Rectal smooth muscle tissue (tissue), 1 donor: ENCODE measurements at regions not wholly inside any gene's neighbourhood (a gene's known extent, or its start where the extent isn't known, plus 50 kb on each side); places are given as distances from the start of the nearest gene placed in this dataset.

ENCODE experiments used
- H3K27ac ChIP-seq: one replicate; pipeline ENCODE4 v1.7.0; 2013; ENCODE audit warnings: low read depth, low read length, inconsistent platforms
- H3K27me3 ChIP-seq: one replicate; pipeline ENCODE4 v1.7.0; 2013; ENCODE audit warnings: low read length; ENCODE audit not compliant: control insufficient read depth, insufficient read depth
- H3K36me3 ChIP-seq: one replicate; pipeline ENCODE4 v1.7.0; 2013; ENCODE audit warnings: low read length; ENCODE audit not compliant: control insufficient read depth, insufficient read depth
- H3K4me1 ChIP-seq: one replicate; pipeline ENCODE4 v1.7.0; 2013; ENCODE audit warnings: low read length; ENCODE audit not compliant: control insufficient read depth, insufficient read depth
- H3K4me3 ChIP-seq: one replicate; pipeline ENCODE4 v1.7.0; 2013; ENCODE audit warnings: low read length
- H3K9ac ChIP-seq: one replicate; pipeline ENCODE4 v1.7.0; 2013; ENCODE audit warnings: low read length

DNA sequence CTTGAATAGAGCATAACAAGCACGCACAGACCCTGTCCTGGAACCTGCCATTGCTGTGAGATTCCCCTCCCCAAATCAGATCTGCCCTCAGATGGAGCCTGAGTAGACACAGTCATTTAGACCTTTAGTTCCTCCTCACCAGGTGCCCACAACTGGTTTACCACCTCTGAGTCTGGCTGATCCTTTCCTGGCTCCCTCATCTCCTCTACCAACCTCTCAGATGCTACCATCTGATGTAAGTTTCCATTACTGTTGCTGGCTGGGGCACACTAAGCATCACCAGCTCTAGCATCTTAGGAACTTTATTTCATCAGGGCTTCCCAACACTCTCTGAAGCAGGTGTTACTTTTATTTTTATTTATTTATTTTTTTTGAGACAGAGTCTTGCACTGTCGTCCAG is 288.3 kb downstream of the TLE3 start:
- Histone ChIP-seq H3K36me3 (no peaks in the 10 kb centered on the region), H3K27ac (no peak overlapping the region), H3K4me1 (no peaks in the 10 kb centered on the region), H3K27me3 (no peaks in the 10 kb centered on the region), H3K9ac (no peak overlapping the region), H3K4me3 (no peak overlapping the region)

GRCh38 chr15:69810431-69811354 is 287.0 kb downstream of the TLE3 start:
- no peaks in the 10 kb centered on the region for H3K4me1 ChIP-seq
- no peaks in the 10 kb centered on the region for H3K36me3 ChIP-seq
- no peak overlapping the region for H3K27ac ChIP-seq
- H3K9ac ChIP-seq, result no peak overlapping the region
- no peak overlapping the region for H3K4me3 ChIP-seq
- H3K27me3 ChIP-seq, result no peaks in the 10 kb centered on the region

- no peak overlapping the region for H3K27ac ChIP-seq
- H3K4me1 ChIP-seq, result no peaks in the 10 kb centered on the region
- no peak overlapping the region for H3K9ac ChIP-seq
- no peaks in the 10 kb centered on the region for H3K36me3 ChIP-seq
- no peak overlapping the region for H3K4me3 ChIP-seq
- no peaks in the 10 kb centered on the region for H3K27me3 ChIP-seq
Measured at GRCh38 chr15:69812861-69813261, 284.9 kb downstream of the TLE3 start.

GRCh38 chr15:69813881-69814280 is 283.8 kb downstream of the TLE3 start:
- Histone ChIP-seq H3K4me1 (no peaks in the 10 kb centered on the region), H3K9ac (no peak overlapping the region), H3K27me3 (no peaks in the 10 kb centered on the region), H3K4me3 (no peak overlapping the region), H3K36me3 (no peaks in the 10 kb centered on the region), H3K27ac (no peak overlapping the region)

DNA sequence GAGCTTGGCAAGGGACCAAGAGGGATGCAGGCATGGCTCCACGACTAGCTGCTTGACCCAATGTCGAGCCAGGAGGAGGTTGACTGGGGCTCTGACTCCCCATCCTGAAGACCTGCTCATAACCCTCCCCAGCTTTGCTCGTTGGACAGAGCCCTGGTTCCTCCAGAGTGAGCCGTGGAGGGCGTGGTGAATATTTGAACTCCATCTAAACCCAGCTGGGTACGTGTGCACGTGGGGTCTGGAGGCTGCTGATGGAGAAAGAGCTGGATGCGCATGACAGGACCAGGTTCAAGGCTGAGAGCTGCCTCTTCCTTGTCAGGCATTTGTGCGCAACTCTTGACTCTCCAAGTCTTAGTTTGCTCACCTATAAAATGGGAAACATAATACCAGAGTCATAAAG is 282.8 kb downstream of the TLE3 start:
- no peaks in the 10 kb centered on the region for H3K27me3 ChIP-seq
- no peak overlapping the region for H3K27ac ChIP-seq
- H3K4me1 ChIP-seq, result no peaks in the 10 kb centered on the region
- H3K36me3 ChIP-seq, result no peaks in the 10 kb centered on the region
- H3K4me3 ChIP-seq, result no peak overlapping the region
- no peak overlapping the region for H3K9ac ChIP-seq

GRCh38 chr15:69815793-69816192 is 281.9 kb downstream of the TLE3 start:
- H3K27me3 ChIP-seq, result no peaks in the 10 kb centered on the region
- H3K27ac ChIP-seq, result no peak overlapping the region
- H3K4me1 ChIP-seq, result no peaks in the 10 kb centered on the region

GRCh38 chr15:69816522-69816921 is 281.2 kb downstream of the TLE3 start:
- no peak overlapping the region for H3K4me3 ChIP-seq
- no peak overlapping the region for H3K9ac ChIP-seq
- H3K27me3 ChIP-seq, result no peaks in the 10 kb centered on the region
- H3K27ac ChIP-seq, result no peak overlapping the region
- no peaks in the 10 kb centered on the region for H3K4me1 ChIP-seq
- H3K36me3 ChIP-seq, result no peaks in the 10 kb centered on the region

More at GRCh38 chr15:69815793-69816192, 281.9 kb downstream of the TLE3 start:
- H3K36me3 ChIP-seq, result no peaks in the 10 kb centered on the region
- H3K4me3 ChIP-seq, result no peak overlapping the region
- no peak overlapping the region for H3K9ac ChIP-seq

- Histone ChIP-seq H3K27ac (no peak overlapping the region), H3K4me1 (no peaks in the 10 kb centered on the region), H3K27me3 (peaks cover 2% of the 10 kb centered on the region), H3K4me3 (no peak overlapping the region), H3K9ac (no peak overlapping the region), H3K36me3 (no peaks in the 10 kb centered on the region)
Measured at GRCh38 chr15:69818529-69818928, 279.2 kb downstream of the TLE3 start.

GRCh38 chr15:69819371-69819770 is 278.3 kb downstream of the TLE3 start:
- H3K4me1 ChIP-seq, result no peaks in the 10 kb centered on the region
- no peak overlapping the region for H3K9ac ChIP-seq
- no peak overlapping the region for H3K27ac ChIP-seq
- H3K4me3 ChIP-seq, result no peak overlapping the region
- H3K27me3 ChIP-seq, result peaks cover 2% of the 10 kb centered on the region
- no peaks in the 10 kb centered on the region for H3K36me3 ChIP-seq

DNA sequence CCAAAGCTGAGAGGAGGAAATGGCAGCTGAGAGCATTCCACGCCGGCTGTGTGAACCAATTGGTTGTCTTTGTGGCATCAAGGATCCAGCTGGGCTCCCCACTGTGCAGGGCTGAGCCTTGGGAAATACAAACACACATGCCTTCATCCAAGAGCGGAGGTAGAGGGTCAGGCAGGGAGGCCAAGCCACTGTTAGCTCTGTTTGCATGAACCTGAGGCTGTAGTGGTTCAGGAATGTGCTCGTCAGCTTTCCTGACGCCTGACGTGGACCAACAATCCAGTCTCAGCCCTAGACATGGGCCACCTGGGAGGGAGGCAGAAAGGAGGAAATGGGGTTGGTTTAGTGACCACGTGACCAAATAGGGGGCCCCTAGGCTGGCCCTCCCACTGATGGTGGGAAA is 276.9 kb downstream of the TLE3 start:
- H3K9ac ChIP-seq, result no peak overlapping the region
- H3K4me1 ChIP-seq, result no peaks in the 10 kb centered on the region
- H3K27ac ChIP-seq, result no peak overlapping the region
- peaks cover 2% of the 10 kb centered on the region for H3K27me3 ChIP-seq
- no peak overlapping the region for H3K4me3 ChIP-seq
- H3K36me3 ChIP-seq, result no peaks in the 10 kb centered on the region

DNA sequence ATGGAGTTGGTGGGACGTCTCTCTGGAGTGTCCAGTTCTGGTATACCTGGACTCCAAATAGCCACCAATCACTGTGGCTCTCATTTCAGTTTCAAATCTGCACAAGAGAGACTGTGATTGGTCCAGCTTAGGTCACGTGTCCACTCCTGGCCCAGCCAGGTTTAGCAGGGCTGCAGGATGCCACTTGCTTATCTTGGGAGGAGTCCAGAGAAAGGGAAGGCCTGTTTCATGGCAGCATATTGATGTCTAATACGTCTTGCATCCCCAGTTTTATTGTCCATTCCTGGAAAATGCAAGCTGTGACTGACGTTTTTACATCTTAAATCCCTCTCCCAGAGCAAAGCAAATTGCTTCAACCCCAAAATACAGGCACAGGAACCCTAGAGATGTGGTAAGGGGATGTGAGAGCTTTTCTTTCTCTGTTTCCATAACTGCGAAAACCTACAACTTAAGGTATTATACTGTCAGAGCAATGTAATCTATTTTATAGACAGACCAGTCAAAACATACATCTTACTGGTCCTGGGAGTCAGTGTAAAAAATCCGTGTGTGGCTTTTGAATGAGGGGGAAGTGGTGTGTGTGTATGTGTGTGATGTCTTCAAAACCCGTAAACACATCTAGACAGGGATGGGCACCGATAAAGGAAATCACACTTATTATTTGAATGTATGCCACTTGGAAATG is 274.4 kb downstream of the TLE3 start:
- Histone ChIP-seq H3K9ac (no peak overlapping the region), H3K27ac (no peak overlapping the region), H3K4me1 (peaks cover 7% of the 10 kb centered on the region), H3K27me3 (peaks cover 2% of the 10 kb centered on the region), H3K4me3 (no peak overlapping the region), H3K36me3 (no peaks in the 10 kb centered on the region)

- no peaks in the 10 kb centered on the region for H3K36me3 ChIP-seq
- no peak overlapping the region for H3K27ac ChIP-seq
- H3K4me1 ChIP-seq, result peaks cover 7% of the 10 kb centered on the region
- no peak overlapping the region for H3K9ac ChIP-seq
- H3K4me3 ChIP-seq, result no peak overlapping the region
- peaks cover 2% of the 10 kb centered on the region for H3K27me3 ChIP-seq
Measured at GRCh38 chr15:69824075-69824876, 273.4 kb downstream of the TLE3 start.
